WTC11 (cell line): ENCODE measurements at regions not wholly inside any gene's neighbourhood (a gene's known extent, or its start where the extent isn't known, plus 50 kb on each side); places are given as distances from the start of the nearest gene placed in this dataset.

Experiments
- ATAC-seq: fragments of 200-7000 bp; cut with Tn5 transposase; 2 replicates; pipeline ENCODE4 v1.10.0; 2021; ENCODE audit warnings: mild to moderate bottlenecking, moderate library complexity
- CTCF ChIA-PET: fragments of 300-600 bp; sonication (Branson Sonifier 250); formaldehyde crosslinking; loops from one replicate; lab custom pipeline; 2021; ENCODE audit warnings: antibody characterized with exemption; lab: Charles Lee
- POLR2A ChIA-PET: fragments of 350-600 bp; sonication (Branson Sonifier 250); formaldehyde crosslinking; loops from one replicate; lab custom pipeline; 2021; ENCODE audit warnings: antibody characterized with exemption; lab: Charles Lee
- DNase-seq: peaks from one replicate; pipeline ENCODE4 v3.0.0; 2021; ENCODE audit warnings: low spot score
- H3K27ac Mint-ChIP-seq: 2 replicates; pipeline ENCODE4 v1.8.0; 2021; ENCODE audit warnings: mixed read lengths
- H3K27me3 Mint-ChIP-seq: 2 replicates; pipeline ENCODE4 v1.8.0; 2021; ENCODE audit warnings: low read depth, mild to moderate bottlenecking, moderate library complexity, mixed read lengths
- H3K36me3 Mint-ChIP-seq: 2 replicates; pipeline ENCODE4 v1.8.0; 2021; ENCODE audit warnings: mixed read lengths
- H3K4me1 Mint-ChIP-seq: 2 replicates; pipeline ENCODE4 v1.8.0; 2022; ENCODE audit warnings: mixed read lengths
- H3K4me3 Mint-ChIP-seq: 2 replicates; pipeline ENCODE4 v1.8.0; 2021; ENCODE audit warnings: mild to moderate bottlenecking, moderate library complexity, mixed read lengths
- H3K9me3 Mint-ChIP-seq: 2 replicates; pipeline ENCODE4 v1.8.0; 2021; ENCODE audit warnings: mixed read lengths
- ATF3 ChIP-seq: sonication (generic); formaldehyde crosslinking; conservative IDR thresholded peaks from 2 replicates; pipeline ENCODE4 v1.8.1; 2022; ENCODE audit warnings: mild to moderate bottlenecking, missing genetic modification reagents
- CREB1 ChIP-seq: sonication (generic); formaldehyde crosslinking; IDR thresholded peaks from 2 replicates; pipeline ENCODE4 v1.8.0; 2023; ENCODE audit warnings: mild to moderate bottlenecking, missing genetic modification reagents
- E2F1 ChIP-seq: sonication (generic); formaldehyde crosslinking; IDR thresholded peaks from 2 replicates; pipeline ENCODE4 v1.8.0; 2022; ENCODE audit warnings: mild to moderate bottlenecking, missing genetic modification reagents
- GTF2I ChIP-seq: fragments of 250-450 bp; sonication (Bioruptor Pico); conservative IDR thresholded peaks from 2 replicates; pipeline ENCODE4 v1.4.0; 2021; ENCODE audit warnings: mild to moderate bottlenecking
- IRF2 ChIP-seq: sonication (generic); formaldehyde crosslinking; IDR thresholded peaks from 2 replicates; pipeline ENCODE4 v1.8.0; 2022; ENCODE audit warnings: low read depth, missing genetic modification reagents, borderline replicate concordance
- SOX15 ChIP-seq: fragments of 250-450 bp; sonication (Bioruptor Pico); IDR thresholded peaks from 2 replicates; pipeline ENCODE4 v1.9.0; 2021; ENCODE audit warnings: mild to moderate bottlenecking
- TEAD4 ChIP-seq: sonication (generic); formaldehyde crosslinking; IDR thresholded peaks from 2 replicates; pipeline ENCODE4 v1.8.0; 2022; ENCODE audit warnings: mild to moderate bottlenecking, missing genetic modification reagents
- TF ChIP-seq, protein P1 (sequence below): sonication (generic); formaldehyde crosslinking; IDR thresholded peaks from 2 replicates; pipeline ENCODE4 v1.8.1; 2023; ENCODE audit warnings: mild to moderate bottlenecking, missing genetic modification reagents, moderate library complexity
- TF ChIP-seq, protein P2 (sequence below): sonication (generic); formaldehyde crosslinking; IDR thresholded peaks from 2 replicates; pipeline ENCODE4 v1.8.1; 2023; ENCODE audit warnings: mild to moderate bottlenecking, missing genetic modification reagents, moderate library complexity
- TF ChIP-seq, protein P3 (sequence below): sonication (generic); formaldehyde crosslinking; IDR thresholded peaks from 2 replicates; pipeline ENCODE4 v1.8.0; 2022; ENCODE audit warnings: mild to moderate bottlenecking, missing genetic modification reagents
- TF ChIP-seq, protein P4 (sequence below): sonication (generic); formaldehyde crosslinking; IDR thresholded peaks from 2 replicates; pipeline ENCODE4 v1.8.1; 2023; ENCODE audit warnings: mild to moderate bottlenecking, missing genetic modification reagents
- TF ChIP-seq, protein P5 (sequence below): sonication (generic); formaldehyde crosslinking; IDR thresholded peaks from 2 replicates; pipeline ENCODE4 v1.8.1; 2022; ENCODE audit warnings: mild to moderate bottlenecking, missing genetic modification reagents, moderate library complexity, borderline replicate concordance
- TF ChIP-seq, protein P6 (sequence below): sonication (generic); formaldehyde crosslinking; IDR thresholded peaks from 2 replicates; pipeline ENCODE4 v1.8.0; 2022; ENCODE audit warnings: mild to moderate bottlenecking, missing genetic modification reagents
- TF ChIP-seq, protein P7 (sequence below): sonication (generic); formaldehyde crosslinking; IDR thresholded peaks from 2 replicates; pipeline ENCODE4 v1.8.1; 2022; ENCODE audit warnings: missing genetic modification reagents, borderline replicate concordance

DNA sequence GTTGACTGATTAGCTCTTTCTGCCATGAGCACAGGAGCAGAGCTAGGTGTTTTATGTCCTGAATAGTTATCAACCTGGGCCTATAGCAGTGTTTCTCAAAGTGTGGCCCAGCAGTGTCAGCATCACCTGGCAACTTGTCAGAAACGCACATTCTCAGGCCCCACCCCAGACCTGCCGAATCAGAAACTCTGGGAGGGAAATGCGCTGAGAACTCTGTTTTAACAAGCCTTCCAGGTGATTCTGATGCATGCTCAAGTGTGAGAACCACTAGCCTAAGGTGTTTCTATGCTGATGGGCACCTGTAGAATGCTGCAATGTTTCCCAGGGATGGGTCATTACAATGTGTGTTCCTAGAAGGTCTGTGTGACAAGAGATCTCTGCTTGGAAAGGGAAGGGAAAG is 257.5 kb downstream of the MID1IP1 start:
- ATAC-seq (no peak), DNase-seq (no peak)
- no peak overlapping the region for H3K27ac Mint-ChIP-seq
- CTCF ChIA-PET: no interaction called here
- peaks cover 15% of the 10 kb centered on the region for H3K9me3 Mint-ChIP-seq
- H3K4me3 Mint-ChIP-seq: no peak overlapping the region
- peaks cover 19% of the 10 kb centered on the region for H3K36me3 Mint-ChIP-seq
- H3K4me1 Mint-ChIP-seq: peaks cover 21% of the 10 kb centered on the region
- H3K27me3 Mint-ChIP-seq: peaks cover 4% of the 10 kb centered on the region
- TF ChIP-seq, protein P1, sequence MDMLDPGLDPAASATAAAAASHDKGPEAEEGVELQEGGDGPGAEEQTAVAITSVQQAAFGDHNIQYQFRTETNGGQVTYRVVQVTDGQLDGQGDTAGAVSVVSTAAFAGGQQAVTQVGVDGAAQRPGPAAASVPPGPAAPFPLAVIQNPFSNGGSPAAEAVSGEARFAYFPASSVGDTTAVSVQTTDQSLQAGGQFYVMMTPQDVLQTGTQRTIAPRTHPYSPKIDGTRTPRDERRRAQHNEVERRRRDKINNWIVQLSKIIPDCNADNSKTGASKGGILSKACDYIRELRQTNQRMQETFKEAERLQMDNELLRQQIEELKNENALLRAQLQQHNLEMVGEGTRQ (CRISPR knock-in tag): no peak
- no peak for TF ChIP-seq ATF3 (CRISPR knock-in tag)
- TF ChIP-seq, protein P2, sequence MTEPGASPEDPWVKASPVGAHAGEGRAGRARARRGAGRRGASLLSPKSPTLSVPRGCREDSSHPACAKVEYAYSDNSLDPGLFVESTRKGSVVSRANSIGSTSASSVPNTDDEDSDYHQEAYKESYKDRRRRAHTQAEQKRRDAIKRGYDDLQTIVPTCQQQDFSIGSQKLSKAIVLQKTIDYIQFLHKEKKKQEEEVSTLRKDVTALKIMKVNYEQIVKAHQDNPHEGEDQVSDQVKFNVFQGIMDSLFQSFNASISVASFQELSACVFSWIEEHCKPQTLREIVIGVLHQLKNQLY (CRISPR knock-in tag): no peak
- TF ChIP-seq CREB1: no peak
- TF ChIP-seq, protein P3, sequence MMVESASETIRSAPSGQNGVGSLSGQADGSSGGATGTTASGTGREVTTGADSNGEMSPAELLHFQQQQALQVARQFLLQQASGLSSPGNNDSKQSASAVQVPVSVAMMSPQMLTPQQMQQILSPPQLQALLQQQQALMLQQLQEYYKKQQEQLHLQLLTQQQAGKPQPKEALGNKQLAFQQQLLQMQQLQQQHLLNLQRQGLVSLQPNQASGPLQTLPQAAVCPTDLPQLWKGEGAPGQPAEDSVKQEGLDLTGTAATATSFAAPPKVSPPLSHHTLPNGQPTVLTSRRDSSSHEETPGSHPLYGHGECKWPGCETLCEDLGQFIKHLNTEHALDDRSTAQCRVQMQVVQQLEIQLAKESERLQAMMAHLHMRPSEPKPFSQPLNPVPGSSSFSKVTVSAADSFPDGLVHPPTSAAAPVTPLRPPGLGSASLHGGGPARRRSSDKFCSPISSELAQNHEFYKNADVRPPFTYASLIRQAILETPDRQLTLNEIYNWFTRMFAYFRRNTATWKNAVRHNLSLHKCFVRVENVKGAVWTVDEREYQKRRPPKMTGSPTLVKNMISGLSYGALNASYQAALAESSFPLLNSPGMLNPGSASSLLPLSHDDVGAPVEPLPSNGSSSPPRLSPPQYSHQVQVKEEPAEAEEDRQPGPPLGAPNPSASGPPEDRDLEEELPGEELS: no peak
- TF ChIP-seq, protein P4, sequence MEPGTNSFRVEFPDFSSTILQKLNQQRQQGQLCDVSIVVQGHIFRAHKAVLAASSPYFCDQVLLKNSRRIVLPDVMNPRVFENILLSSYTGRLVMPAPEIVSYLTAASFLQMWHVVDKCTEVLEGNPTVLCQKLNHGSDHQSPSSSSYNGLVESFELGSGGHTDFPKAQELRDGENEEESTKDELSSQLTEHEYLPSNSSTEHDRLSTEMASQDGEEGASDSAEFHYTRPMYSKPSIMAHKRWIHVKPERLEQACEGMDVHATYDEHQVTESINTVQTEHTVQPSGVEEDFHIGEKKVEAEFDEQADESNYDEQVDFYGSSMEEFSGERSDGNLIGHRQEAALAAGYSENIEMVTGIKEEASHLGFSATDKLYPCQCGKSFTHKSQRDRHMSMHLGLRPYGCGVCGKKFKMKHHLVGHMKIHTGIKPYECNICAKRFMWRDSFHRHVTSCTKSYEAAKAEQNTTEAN (CRISPR knock-in tag): no peak
- TF ChIP-seq, protein P5, sequence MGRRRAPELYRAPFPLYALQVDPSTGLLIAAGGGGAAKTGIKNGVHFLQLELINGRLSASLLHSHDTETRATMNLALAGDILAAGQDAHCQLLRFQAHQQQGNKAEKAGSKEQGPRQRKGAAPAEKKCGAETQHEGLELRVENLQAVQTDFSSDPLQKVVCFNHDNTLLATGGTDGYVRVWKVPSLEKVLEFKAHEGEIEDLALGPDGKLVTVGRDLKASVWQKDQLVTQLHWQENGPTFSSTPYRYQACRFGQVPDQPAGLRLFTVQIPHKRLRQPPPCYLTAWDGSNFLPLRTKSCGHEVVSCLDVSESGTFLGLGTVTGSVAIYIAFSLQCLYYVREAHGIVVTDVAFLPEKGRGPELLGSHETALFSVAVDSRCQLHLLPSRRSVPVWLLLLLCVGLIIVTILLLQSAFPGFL (CRISPR knock-in tag): no peak
- POLR2A ChIA-PET: no interaction called here

DNA sequence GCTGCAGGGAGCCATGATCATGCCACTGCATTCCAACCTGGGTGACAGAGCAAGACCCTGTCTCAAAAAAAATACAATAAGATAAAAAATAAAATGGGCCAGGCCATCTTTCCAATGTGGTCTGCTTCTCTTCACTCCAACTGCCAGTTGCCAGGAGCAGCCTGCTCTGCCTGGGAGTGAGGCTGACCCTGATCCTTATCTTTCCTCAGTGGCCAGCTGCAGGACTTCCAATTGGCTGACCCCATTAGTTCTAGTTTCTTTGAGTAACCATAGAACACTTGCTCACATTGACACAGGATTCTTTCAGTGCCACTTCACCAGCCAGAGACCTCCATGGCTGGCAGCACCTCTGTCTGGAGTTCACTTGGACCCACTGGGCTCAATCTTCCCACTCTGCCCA is 258.6 kb downstream of the MID1IP1 start:
- Mint-ChIP-seq H3K27me3 (peaks cover 4% of the 10 kb centered on the region), H3K27ac (no peak overlapping the region), H3K9me3 (peaks cover 15% of the 10 kb centered on the region), H3K36me3 (peaks cover 19% of the 10 kb centered on the region), H3K4me1 (peaks cover 27% of the 10 kb centered on the region), H3K4me3 (no peak overlapping the region)
- ChIA-PET CTCF (no interaction called here), POLR2A (no interaction called here)
- no peak for DNase-seq
- TF ChIP-seq CREB1: no peak
- no peak for TF ChIP-seq IRF2
- no peak for TF ChIP-seq TEAD4
- TF ChIP-seq E2F1: no peak
- TF ChIP-seq, protein P6, sequence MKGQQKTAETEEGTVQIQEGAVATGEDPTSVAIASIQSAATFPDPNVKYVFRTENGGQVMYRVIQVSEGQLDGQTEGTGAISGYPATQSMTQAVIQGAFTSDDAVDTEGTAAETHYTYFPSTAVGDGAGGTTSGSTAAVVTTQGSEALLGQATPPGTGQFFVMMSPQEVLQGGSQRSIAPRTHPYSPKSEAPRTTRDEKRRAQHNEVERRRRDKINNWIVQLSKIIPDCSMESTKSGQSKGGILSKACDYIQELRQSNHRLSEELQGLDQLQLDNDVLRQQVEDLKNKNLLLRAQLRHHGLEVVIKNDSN (CRISPR knock-in tag): no peak
- TF ChIP-seq, protein P7, sequence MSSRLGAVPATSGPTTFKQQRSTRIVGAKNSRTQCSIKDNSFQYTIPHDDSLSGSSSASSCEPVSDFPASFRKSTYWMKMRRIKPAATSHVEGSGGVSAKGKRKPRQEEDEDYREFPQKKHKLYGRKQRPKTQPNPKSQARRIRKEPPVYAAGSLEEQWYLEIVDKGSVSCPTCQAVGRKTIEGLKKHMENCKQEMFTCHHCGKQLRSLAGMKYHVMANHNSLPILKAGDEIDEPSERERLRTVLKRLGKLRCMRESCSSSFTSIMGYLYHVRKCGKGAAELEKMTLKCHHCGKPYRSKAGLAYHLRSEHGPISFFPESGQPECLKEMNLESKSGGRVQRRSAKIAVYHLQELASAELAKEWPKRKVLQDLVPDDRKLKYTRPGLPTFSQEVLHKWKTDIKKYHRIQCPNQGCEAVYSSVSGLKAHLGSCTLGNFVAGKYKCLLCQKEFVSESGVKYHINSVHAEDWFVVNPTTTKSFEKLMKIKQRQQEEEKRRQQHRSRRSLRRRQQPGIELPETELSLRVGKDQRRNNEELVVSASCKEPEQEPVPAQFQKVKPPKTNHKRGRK: no peak
- TF ChIP-seq GTF2I (CRISPR knock-in tag): no peak
- no peak for TF ChIP-seq SOX15 (CRISPR knock-in tag)
- ATAC-seq: no peak
